ENCODE measurements at regions not wholly inside any gene's neighbourhood (a gene's known extent, or its start where the extent isn't known, plus 50 kb on each side); places are given as distances from the start of the nearest gene placed in this dataset.
A peak's percentile ranks its signal among the peaks of the same experiment; 100 is the strongest.

- Histone ChIP-seq H3K9me2 (ENCODE audit: low read depth, low read length) (no peaks in the 10 kb centered on the region), H3K4me2 (ENCODE audit: low read length) (peak overlapping the region; percentile 84), H4K20me1 (ENCODE audit: insufficient read depth, low read length) (no peaks in the 10 kb centered on the region), H3K9ac (ENCODE audit: low read length) (peak overlapping the region; percentile 77), H3K36me3 (ENCODE audit: insufficient read depth, low read length) (no peaks in the 10 kb centered on the region; the same call in 1 of the 2 replicates), H2AFZ (ENCODE audit: low read length) (no peak overlapping the region), H3K27ac (ENCODE audit: low read depth, low read length, poor library complexity, severe bottlenecking) (peak overlapping the region; percentile 100), H3K79me2 (ENCODE audit: insufficient read depth, low read length) (no peaks in the 10 kb centered on the region), H3K27me3 (ENCODE audit: insufficient read depth, low read length) (no peaks in the 10 kb centered on the region), H3K4me1 (ENCODE audit: insufficient read depth, low read length, severe bottlenecking) (peaks cover 81% of the 10 kb centered on the region), H3F3A (ENCODE audit: insufficient read depth, low read length) (peaks cover 11% of the 10 kb centered on the region; the same call in 1 of the 2 replicates), H3K4me3 (ENCODE audit: low read depth, low read length, poor library complexity, severe bottlenecking) (peak overlapping the region; percentile 40), H3K9me3 (ENCODE audit: low read length) (no peaks in the 10 kb centered on the region)
- TF ChIP-seq CTCF (IDR thresholded peaks at IDR 0.05; ENCODE audit: low read length) (no peak), EZH2 (IDR thresholded peaks at IDR 0.05; ENCODE audit: borderline replicate concordance, low read length) (no peak)
Measured at GRCh38 chr6:90387383-90387775, 90.7 kb upstream of the BACH2 start.

GRCh38 chr6:90386399-90387382, 90.0 kb upstream of the BACH2 start:
- H2AFZ ChIP-seq (ENCODE audit: low read length): no peak overlapping the region
- H3K9me2 ChIP-seq (ENCODE audit: low read depth, low read length): no peaks in the 10 kb centered on the region
- H3K27me3 ChIP-seq (ENCODE audit: insufficient read depth, low read length): no peaks in the 10 kb centered on the region
- H4K20me1 ChIP-seq (ENCODE audit: insufficient read depth, low read length): no peaks in the 10 kb centered on the region
- no peaks in the 10 kb centered on the region for H3K79me2 ChIP-seq (ENCODE audit: insufficient read depth, low read length)
- peak overlapping the region; percentile 77 for H3K9ac ChIP-seq (ENCODE audit: low read length)
- TF ChIP-seq EZH2 (IDR thresholded peaks at IDR 0.05; ENCODE audit: borderline replicate concordance, low read length) (no peak), CTCF (IDR thresholded peaks at IDR 0.05; ENCODE audit: low read length) (no peak)
- peak overlapping the region; percentile 84 for H3K4me2 ChIP-seq (ENCODE audit: low read length)
- peaks cover 11% of the 10 kb centered on the region; the same call in 1 of the 2 replicates for H3F3A ChIP-seq (ENCODE audit: insufficient read depth, low read length)
- no peaks in the 10 kb centered on the region for H3K9me3 ChIP-seq (ENCODE audit: low read length)
- H3K4me3 ChIP-seq (ENCODE audit: low read depth, low read length, poor library complexity, severe bottlenecking): peak overlapping the region; percentile 51
- H3K36me3 ChIP-seq (ENCODE audit: insufficient read depth, low read length): no peaks in the 10 kb centered on the region; the same call in 1 of the 2 replicates
- H3K4me1 ChIP-seq (ENCODE audit: insufficient read depth, low read length, severe bottlenecking): peaks cover 85% of the 10 kb centered on the region
- H3K27ac ChIP-seq (ENCODE audit: low read depth, low read length, poor library complexity, severe bottlenecking): peak overlapping the region; percentile 100

- no peaks in the 10 kb centered on the region for H3K36me3 ChIP-seq (ENCODE audit: insufficient read depth, low read length)
- peak overlapping the region; percentile 51 for H3K4me3 ChIP-seq (ENCODE audit: low read depth, low read length, poor library complexity, severe bottlenecking)
- H3F3A ChIP-seq (ENCODE audit: insufficient read depth, low read length): peaks cover 11% of the 10 kb centered on the region; the same call in 1 of the 2 replicates
- H3K9ac ChIP-seq (ENCODE audit: low read length): peak overlapping the region; percentile 77
- no peaks in the 10 kb centered on the region for H4K20me1 ChIP-seq (ENCODE audit: insufficient read depth, low read length)
- peaks cover 93% of the 10 kb centered on the region for H3K4me1 ChIP-seq (ENCODE audit: insufficient read depth, low read length, severe bottlenecking)
- no peaks in the 10 kb centered on the region for H3K79me2 ChIP-seq (ENCODE audit: insufficient read depth, low read length)
- peak overlapping the region; percentile 100 for H3K27ac ChIP-seq (ENCODE audit: low read depth, low read length, poor library complexity, severe bottlenecking)
- no peaks in the 10 kb centered on the region for H3K9me3 ChIP-seq (ENCODE audit: low read length)
- H2AFZ ChIP-seq (ENCODE audit: low read length): no peak overlapping the region
- TF ChIP-seq CTCF (IDR thresholded peaks at IDR 0.05; ENCODE audit: low read length) (no peak), EZH2 (IDR thresholded peaks at IDR 0.05; ENCODE audit: borderline replicate concordance, low read length) (no peak)
- peak overlapping the region; percentile 84 for H3K4me2 ChIP-seq (ENCODE audit: low read length)
- H3K27me3 ChIP-seq (ENCODE audit: insufficient read depth, low read length): no peaks in the 10 kb centered on the region
- no peaks in the 10 kb centered on the region for H3K9me2 ChIP-seq (ENCODE audit: low read depth, low read length)
Measured at GRCh38 chr6:90385759-90386313, 89.2 kb upstream of the BACH2 start.
